GM13977 (cell line): ENCODE measurements at regions not wholly inside any gene's neighbourhood (a gene's known extent, or its start where the extent isn't known, plus 50 kb on each side); places are given as distances from the start of the nearest gene placed in this dataset.
"Not testable (repeated sequence)": the region's sequence is repeated elsewhere in the genome, so short reads cannot be mapped to it uniquely, and the experiment has no call there.

ENCODE experiments used
- DNase-seq: peaks from one replicate; pipeline ENCODE4 v3.0.0; 2012; ENCODE audit warnings: low spot score
- CTCF ChIP-seq: IDR thresholded peaks from 2 replicates; pipeline ENCODE4 v1.5.1; 2012; ENCODE audit warnings: mild to moderate bottlenecking, control low read depth; ENCODE audit not compliant: insufficient read depth; ENCODE audit errors: extremely low read depth, missing control alignments
- in situ Hi-C: fragments of 300-500 bp; cut with MboI; formaldehyde crosslinking; loops from one replicate; pipeline ENCODE4 v1.12.0; 2022; ENCODE audit warnings: low sequenced_read_pairs, low pct_unique_long_range_greater_than_20kb, mixed read lengths, inconsistent platforms; ENCODE audit not compliant: unreplicated experiment

- in situ Hi-C loops = no loop called here
- no peak for TF ChIP-seq CTCF
- peak; percentile 31 for DNase-seq
Measured at GRCh38 chr15:89002281-89002761, 85.9 kb upstream of the ABHD2 start.

- in situ Hi-C loops = no loop called here
- TF ChIP-seq CTCF = no peak
- DNase-seq = no peak
Measured at GRCh38 chr15:89002830-89003229, 85.4 kb upstream of the ABHD2 start.

GRCh38 chr15:89003865-89004725, 84.2 kb upstream of the ABHD2 start:
- DNase-seq = peak; percentile 36
- peak; percentile 44 for TF ChIP-seq CTCF
- in situ Hi-C loops = no loop called here

GRCh38 chr15:89004726-89005030, 83.6 kb upstream of the ABHD2 start:
- TF ChIP-seq CTCF = no peak
- in situ Hi-C loops = no loop called here
- DNase-seq = no peak

- in situ Hi-C loops, DNase-seq: not testable (repeated sequence)
Measured at GRCh38 chr15:89007527-89007926, 80.7 kb upstream of the ABHD2 start.

GRCh38 chr15:89007989-89008388, 80.3 kb upstream of the ABHD2 start:
- TF ChIP-seq CTCF = no peak
- no peak for DNase-seq
- in situ Hi-C loops = no loop called here

GRCh38 chr15:89009080-89009479, 79.2 kb upstream of the ABHD2 start:
- DNase-seq = no peak
- in situ Hi-C loops = no loop called here
- no peak for TF ChIP-seq CTCF
